ENCODE measurements at regions not wholly inside any gene's neighbourhood (a gene's known extent, or its start where the extent isn't known, plus 50 kb on each side); places are given as distances from the start of the nearest gene placed in this dataset.

- no peak for TF ChIP-seq ZNF274 (IDR thresholded peaks at IDR 0.05; ENCODE audit: low read depth, low read length)
Observed at GRCh38 chr15:62636823-62637573, 405.5 kb upstream of the TPM1 start.

GRCh38 chr15:62637574-62637897 is 405.0 kb upstream of the TPM1 start:
- no peak for TF ChIP-seq ZNF274 (IDR thresholded peaks at IDR 0.05; ENCODE audit: low read depth, low read length)
- H3K4me3 ChIP-seq (ENCODE audit: low read length): no peak overlapping the region

More at GRCh38 chr15:62636823-62637573, 405.5 kb upstream of the TPM1 start:
- H3K4me3 ChIP-seq (ENCODE audit: low read length): no peak overlapping the region

- no peak overlapping the region for H3K4me3 ChIP-seq (ENCODE audit: low read length)
- no peak for TF ChIP-seq ZNF274 (IDR thresholded peaks at IDR 0.05; ENCODE audit: low read depth, low read length)
Observed at GRCh38 chr15:62637950-62638619, 404.5 kb upstream of the TPM1 start.

- H3K4me3 ChIP-seq (ENCODE audit: low read length): no peak overlapping the region
- TF ChIP-seq ZNF274 (IDR thresholded peaks at IDR 0.05; ENCODE audit: low read depth, low read length): no peak
Observed at GRCh38 chr15:62639432-62639831, 403.1 kb upstream of the TPM1 start.

- TF ChIP-seq ZNF274 (IDR thresholded peaks at IDR 0.05; ENCODE audit: low read depth, low read length): no peak
- H3K4me3 ChIP-seq (ENCODE audit: low read length): no peak overlapping the region
Observed at GRCh38 chr15:62639906-62640605, 402.5 kb upstream of the TPM1 start.

- no peak overlapping the region for H3K4me3 ChIP-seq (ENCODE audit: low read length)
- no peak for TF ChIP-seq ZNF274 (IDR thresholded peaks at IDR 0.05; ENCODE audit: low read depth, low read length)
Observed at GRCh38 chr15:62641825-62642224, 400.7 kb upstream of the TPM1 start.

GRCh38 chr15:62643572-62643971 is 399.0 kb upstream of the TPM1 start:
- TF ChIP-seq ZNF274 (IDR thresholded peaks at IDR 0.05; ENCODE audit: low read depth, low read length): no peak
- no peak overlapping the region for H3K4me3 ChIP-seq (ENCODE audit: low read length)

- H3K4me3 ChIP-seq (ENCODE audit: low read length): no peak overlapping the region
- TF ChIP-seq ZNF274 (IDR thresholded peaks at IDR 0.05; ENCODE audit: low read depth, low read length): no peak
Observed at GRCh38 chr15:62644216-62644888, 398.2 kb upstream of the TPM1 start.

- no peak overlapping the region for H3K4me3 ChIP-seq (ENCODE audit: low read length)
- no peak for TF ChIP-seq ZNF274 (IDR thresholded peaks at IDR 0.05; ENCODE audit: low read depth, low read length)
Observed at GRCh38 chr15:62644889-62645742, 397.4 kb upstream of the TPM1 start.

- no peak for TF ChIP-seq ZNF274 (IDR thresholded peaks at IDR 0.05; ENCODE audit: low read depth, low read length)
- no peak overlapping the region for H3K4me3 ChIP-seq (ENCODE audit: low read length)
Observed at GRCh38 chr15:62647202-62647842, 395.2 kb upstream of the TPM1 start.

- TF ChIP-seq ZNF274 (IDR thresholded peaks at IDR 0.05; ENCODE audit: low read depth, low read length): no peak
- no peak overlapping the region for H3K4me3 ChIP-seq (ENCODE audit: low read length)
Observed at GRCh38 chr15:62647843-62648505, 394.6 kb upstream of the TPM1 start.

- no peak for TF ChIP-seq ZNF274 (IDR thresholded peaks at IDR 0.05; ENCODE audit: low read depth, low read length)
- H3K4me3 ChIP-seq (ENCODE audit: low read length): no peak overlapping the region
Observed at GRCh38 chr15:62648954-62649353, 393.6 kb upstream of the TPM1 start.
